Panc1 (cell line): ENCODE measurements at regions not wholly inside any gene's neighbourhood (a gene's known extent, or its start where the extent isn't known, plus 50 kb on each side); places are given as distances from the start of the nearest gene placed in this dataset.

Experiments
- ATAC-seq: fragments of 200-7000 bp; cut with Tn5 transposase; 2 replicates; pipeline ENCODE4 v1.9.1; 2020; ENCODE audit warnings: mild to moderate bottlenecking, moderate library complexity
- BruUV-seq: library from RNA; stranded (reverse); fragments of 400-500 nt; replicated peaks from 2 replicates; lab custom pipeline; 2021; lab: Mats Ljungman, UMichigan
- CTCF ChIA-PET: fragments of 300-600 bp; sonication (Branson Sonifier 250); formaldehyde crosslinking; loops from one replicate; lab custom pipeline; 2022; ENCODE audit warnings: antibody characterized with exemption; lab: Charles Lee
- POLR2A ChIA-PET: fragments of 300-600 bp; sonication (Branson Sonifier 250); formaldehyde crosslinking; loops from one replicate; lab custom pipeline; 2022; ENCODE audit warnings: antibody characterized with exemption; lab: Charles Lee
- DNase-seq: peaks from one replicate; pipeline ENCODE4 v3.0.0-alpha.2; 2010; ENCODE audit warnings: low read depth, low spot score
- H3K27ac ChIP-seq: 2 replicates; pipeline ENCODE4 v1.5.1; 2011; ENCODE audit warnings: mild to moderate bottlenecking, low read length, inconsistent platforms
- H3K27me3 ChIP-seq: fragments of 200-500 bp; sonication (Bioruptor generic); 2 replicates; pipeline ENCODE4 v1.6.0; 2014; ENCODE audit warnings: low read length, inconsistent platforms; ENCODE audit not compliant: control insufficient read depth, insufficient read depth
- H3K36me3 ChIP-seq: fragments of 200-500 bp; sonication (Bioruptor generic); 2 replicates; pipeline ENCODE4 v1.5.1; 2014; ENCODE audit warnings: inconsistent platforms, mild to moderate bottlenecking, low read length, moderate library complexity; ENCODE audit not compliant: control insufficient read depth, insufficient read depth
- H3K4me1 ChIP-seq: 2 replicates; pipeline ENCODE4 v1.5.1; 2011; ENCODE audit warnings: inconsistent platforms, mild to moderate bottlenecking, low read length, moderate library complexity; ENCODE audit not compliant: control insufficient read depth, insufficient read depth
- H3K4me3 ChIP-seq, 2 experiments: 2 replicates each; pipeline ENCODE4 v1.5.1; 2011 to 2012; ENCODE audit warnings: low read depth in 2 of 2, low read length in 2 of 2, mild to moderate bottlenecking in 2 of 2, inconsistent platforms in 1 of 2, moderate library complexity in 1 of 2
- H3K9me3 ChIP-seq: fragments of 200-500 bp; sonication (Bioruptor generic); 2 replicates; pipeline ENCODE4 v1.5.1; 2014; ENCODE audit warnings: low read depth, mild to moderate bottlenecking, inconsistent platforms, low read length, moderate library complexity; ENCODE audit not compliant: control insufficient read depth, insufficient read depth
- POLR2AphosphoS5 ChIP-seq: IDR thresholded peaks from 2 replicates; pipeline ENCODE4 v1.6.1; 2012; ENCODE audit warnings: mild to moderate bottlenecking, low read depth, low read length, moderate library complexity
- SIN3A ChIP-seq: IDR thresholded peaks from 2 replicates; pipeline ENCODE4 v1.6.1; 2012; ENCODE audit warnings: low read depth, mild to moderate bottlenecking, low read length, moderate library complexity, borderline replicate concordance; ENCODE audit not compliant: insufficient read depth
- TCF7L2 ChIP-seq: IDR thresholded peaks from 2 replicates; pipeline ENCODE4 v1.6.1; 2011; ENCODE audit warnings: mild to moderate bottlenecking, low read depth, low read length, inconsistent platforms
- in situ Hi-C: cut with HindIII; loops from 2 replicates; pipeline ENCODE4 v1.10.0; 2016; ENCODE audit warnings: low sequenced_read_pairs, low pct_unique_long_range_greater_than_20kb
- intact Hi-C: fragments of 100-400 bp; cut with micrococcal nuclease; formaldehyde crosslinking; loops from one replicate; pipeline ENCODE4 v1.10.0; 2022; ENCODE audit not compliant: unreplicated experiment
- TF ChIP-seq, protein P1 (sequence below), 2 experiments: IDR thresholded peaks; 2 replicates each; pipeline ENCODE4 v1.6.1; 2011 to 2012; ENCODE audit warnings: low read depth in 2 of 2, control low read depth in 1 of 2, low read length in 1 of 2, mild to moderate bottlenecking in 1 of 2, moderate library complexity in 1 of 2; ENCODE audit not compliant: insufficient read depth in 1 of 2
- TF ChIP-seq, protein P2 (sequence below): fragments of 450-650 bp; IDR thresholded peaks from 2 replicates; pipeline ENCODE4 v1.5.1; 2017; ENCODE audit warnings: mild to moderate bottlenecking

- ATAC-seq (no peak), DNase-seq (no peak)
- Histone ChIP-seq H3K27ac (no peak overlapping the region), H3K9me3 (no peaks in the 10 kb centered on the region), H3K36me3 (no peaks in the 10 kb centered on the region), H3K27me3 (no peaks in the 10 kb centered on the region), H3K4me1 (no peaks in the 10 kb centered on the region), H3K4me3 (no peak overlapping the region)
- in situ Hi-C loops, result no loop called here
- POLR2A ChIA-PET, result no interaction called here
- intact Hi-C loops, result no loop called here
- TF ChIP-seq, protein P1, sequence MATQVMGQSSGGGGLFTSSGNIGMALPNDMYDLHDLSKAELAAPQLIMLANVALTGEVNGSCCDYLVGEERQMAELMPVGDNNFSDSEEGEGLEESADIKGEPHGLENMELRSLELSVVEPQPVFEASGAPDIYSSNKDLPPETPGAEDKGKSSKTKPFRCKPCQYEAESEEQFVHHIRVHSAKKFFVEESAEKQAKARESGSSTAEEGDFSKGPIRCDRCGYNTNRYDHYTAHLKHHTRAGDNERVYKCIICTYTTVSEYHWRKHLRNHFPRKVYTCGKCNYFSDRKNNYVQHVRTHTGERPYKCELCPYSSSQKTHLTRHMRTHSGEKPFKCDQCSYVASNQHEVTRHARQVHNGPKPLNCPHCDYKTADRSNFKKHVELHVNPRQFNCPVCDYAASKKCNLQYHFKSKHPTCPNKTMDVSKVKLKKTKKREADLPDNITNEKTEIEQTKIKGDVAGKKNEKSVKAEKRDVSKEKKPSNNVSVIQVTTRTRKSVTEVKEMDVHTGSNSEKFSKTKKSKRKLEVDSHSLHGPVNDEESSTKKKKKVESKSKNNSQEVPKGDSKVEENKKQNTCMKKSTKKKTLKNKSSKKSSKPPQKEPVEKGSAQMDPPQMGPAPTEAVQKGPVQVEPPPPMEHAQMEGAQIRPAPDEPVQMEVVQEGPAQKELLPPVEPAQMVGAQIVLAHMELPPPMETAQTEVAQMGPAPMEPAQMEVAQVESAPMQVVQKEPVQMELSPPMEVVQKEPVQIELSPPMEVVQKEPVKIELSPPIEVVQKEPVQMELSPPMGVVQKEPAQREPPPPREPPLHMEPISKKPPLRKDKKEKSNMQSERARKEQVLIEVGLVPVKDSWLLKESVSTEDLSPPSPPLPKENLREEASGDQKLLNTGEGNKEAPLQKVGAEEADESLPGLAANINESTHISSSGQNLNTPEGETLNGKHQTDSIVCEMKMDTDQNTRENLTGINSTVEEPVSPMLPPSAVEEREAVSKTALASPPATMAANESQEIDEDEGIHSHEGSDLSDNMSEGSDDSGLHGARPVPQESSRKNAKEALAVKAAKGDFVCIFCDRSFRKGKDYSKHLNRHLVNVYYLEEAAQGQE (IDR thresholded peaks at IDR 0.05; ENCODE audit: insufficient read depth in 1 of 2, low read depth in 2 of 2, low read length in 1 of 2), result no peak
- no peak for TF ChIP-seq SIN3A
- TF ChIP-seq TCF7L2, result no peak
- TF ChIP-seq, protein P2, sequence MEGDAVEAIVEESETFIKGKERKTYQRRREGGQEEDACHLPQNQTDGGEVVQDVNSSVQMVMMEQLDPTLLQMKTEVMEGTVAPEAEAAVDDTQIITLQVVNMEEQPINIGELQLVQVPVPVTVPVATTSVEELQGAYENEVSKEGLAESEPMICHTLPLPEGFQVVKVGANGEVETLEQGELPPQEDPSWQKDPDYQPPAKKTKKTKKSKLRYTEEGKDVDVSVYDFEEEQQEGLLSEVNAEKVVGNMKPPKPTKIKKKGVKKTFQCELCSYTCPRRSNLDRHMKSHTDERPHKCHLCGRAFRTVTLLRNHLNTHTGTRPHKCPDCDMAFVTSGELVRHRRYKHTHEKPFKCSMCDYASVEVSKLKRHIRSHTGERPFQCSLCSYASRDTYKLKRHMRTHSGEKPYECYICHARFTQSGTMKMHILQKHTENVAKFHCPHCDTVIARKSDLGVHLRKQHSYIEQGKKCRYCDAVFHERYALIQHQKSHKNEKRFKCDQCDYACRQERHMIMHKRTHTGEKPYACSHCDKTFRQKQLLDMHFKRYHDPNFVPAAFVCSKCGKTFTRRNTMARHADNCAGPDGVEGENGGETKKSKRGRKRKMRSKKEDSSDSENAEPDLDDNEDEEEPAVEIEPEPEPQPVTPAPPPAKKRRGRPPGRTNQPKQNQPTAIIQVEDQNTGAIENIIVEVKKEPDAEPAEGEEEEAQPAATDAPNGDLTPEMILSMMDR, result no peak
- TF ChIP-seq POLR2AphosphoS5, result no peak
- BruUV-seq, result no TSS peak
- CTCF ChIA-PET, result no interaction called here
Measured at GRCh38 chr5:28488752-28489151, 1450.4 kb upstream of the CDH9 start.

DNA sequence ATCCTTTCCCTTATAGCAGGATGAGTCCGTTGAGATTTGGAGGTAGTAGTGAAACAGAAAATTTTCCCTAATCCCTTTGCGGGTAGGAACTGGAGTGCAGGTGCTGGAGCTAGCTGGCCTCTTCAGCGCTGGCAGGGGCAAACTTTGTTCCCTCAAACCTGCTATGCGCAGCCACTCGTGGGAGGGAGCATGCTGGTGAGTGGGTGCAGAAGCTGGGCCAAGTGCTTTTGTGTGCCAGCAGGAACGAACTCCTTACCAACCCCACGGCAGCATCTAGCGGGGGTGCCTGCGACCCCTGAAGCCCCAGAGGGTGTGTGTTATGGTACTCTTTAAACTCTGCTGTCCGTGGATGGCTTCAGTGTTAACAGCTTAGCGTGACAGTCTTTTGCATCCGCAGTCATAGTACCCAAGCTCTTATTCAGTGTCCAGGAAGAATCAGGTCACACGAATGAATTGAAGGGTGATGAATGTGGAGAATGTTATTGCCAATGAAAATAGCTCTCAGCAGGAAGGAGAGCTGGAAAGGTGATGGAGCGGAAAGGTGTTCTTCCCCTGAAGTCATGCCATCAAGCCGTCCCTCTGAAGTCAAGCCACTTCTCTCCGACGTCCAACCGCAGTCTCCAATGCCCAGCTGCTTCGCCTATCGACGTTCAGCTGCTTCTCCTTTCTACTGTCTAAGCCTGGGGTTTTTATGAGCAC lies 1445.1 kb upstream of the CDH9 start:
- no peaks in the 10 kb centered on the region for H3K9me3 ChIP-seq
- TF ChIP-seq, protein P1 (IDR thresholded peaks at IDR 0.05; ENCODE audit: insufficient read depth in 1 of 2, low read depth in 2 of 2, low read length in 1 of 2), result no peak
- TF ChIP-seq TCF7L2 (no peak), POLR2AphosphoS5 (no peak)
- TF ChIP-seq, protein P2, result no peak
- ChIA-PET POLR2A (no interaction called here), CTCF (no interaction called here)
- H3K27me3 ChIP-seq, result no peaks in the 10 kb centered on the region
- no peaks in the 10 kb centered on the region for H3K4me1 ChIP-seq
- H3K27ac ChIP-seq, result no peak overlapping the region
- in situ Hi-C loops (no loop called here), intact Hi-C loops (no loop called here)
- DNase-seq (no peak), ATAC-seq (no peak)
- BruUV-seq, result no TSS peak
- H3K4me3 ChIP-seq, result no peak overlapping the region
- H3K36me3 ChIP-seq, result no peaks in the 10 kb centered on the region
